Keratinocyte (primary cell): ENCODE measurements at regions not wholly inside any gene's neighbourhood (a gene's known extent, or its start where the extent isn't known, plus 50 kb on each side); places are given as distances from the start of the nearest gene placed in this dataset.

ENCODE experiments used
- DNase-seq: peaks from one replicate; pipeline ENCODE4 v3.0.0-alpha.2; 2011; ENCODE audit warnings: low read depth, missing footprints, low spot score
- FAIRE-seq: peaks from 2 replicates; lab custom pipeline; 2011; peaks lifted over from hg19 to GRCh38; lab: Jason Lieb, UNC
- H2AFZ ChIP-seq: 2 replicates; pipeline ENCODE4 v1.6.0; 2012; ENCODE audit warnings: low read length, control low read depth, inconsistent platforms; ENCODE audit not compliant: control insufficient read depth
- H3K27ac ChIP-seq: 2 replicates; pipeline ENCODE4 v1.5.1; 2011; ENCODE audit warnings: low read length; ENCODE audit not compliant: control insufficient read depth, insufficient read depth
- H3K27me3 ChIP-seq: 3 replicates; pipeline ENCODE4 v1.6.0; 2011; ENCODE audit warnings: low read length; ENCODE audit not compliant: control insufficient read depth, insufficient read depth; ENCODE audit errors: extremely low read depth
- H3K36me3 ChIP-seq, 2 experiments: 2 replicates in 1 of 2; 3 replicates in 1 of 2; pipeline ENCODE4 v1.5.1; 2011; ENCODE audit warnings: low read length in 2 of 2, mild to moderate bottlenecking in 1 of 2; ENCODE audit not compliant: control insufficient read depth in 2 of 2, insufficient read depth in 2 of 2; ENCODE audit errors: extremely low read depth in 1 of 2
- H3K4me1 ChIP-seq: 3 replicates; pipeline ENCODE4 v1.5.1; 2011; ENCODE audit warnings: low read length; ENCODE audit not compliant: control insufficient read depth, insufficient read depth; ENCODE audit errors: extremely low read depth
- H3K4me2 ChIP-seq: 3 replicates; pipeline ENCODE4 v1.6.0; 2011; ENCODE audit warnings: low read depth, low read length; ENCODE audit not compliant: control insufficient read depth, insufficient read depth; ENCODE audit errors: extremely low read depth
- H3K4me3 ChIP-seq, 3 experiments: fragments of 200-600 bp in 1 of 3; sonication (generic) in 1 of 3; 2 replicates in 2 of 3; 3 replicates in 1 of 3; pipeline ENCODE4 v1.5.1; 2011 to 2016; ENCODE audit warnings: low read length in 3 of 3, mild to moderate bottlenecking in 3 of 3, control low read depth in 2 of 3, inconsistent platforms in 1 of 3, low read depth in 1 of 3, mixed read lengths in 1 of 3, mixed run types in 1 of 3, moderate library complexity in 1 of 3; ENCODE audit not compliant: control insufficient read depth in 2 of 3, insufficient read depth in 2 of 3; ENCODE audit errors: extremely low read depth in 1 of 3
- H3K79me2 ChIP-seq: 2 replicates; pipeline ENCODE4 v1.6.0; 2012; ENCODE audit warnings: low read length; ENCODE audit not compliant: control insufficient read depth, insufficient read depth
- H3K9ac ChIP-seq: 3 replicates; pipeline ENCODE4 v1.6.0; 2011; ENCODE audit warnings: low read length; ENCODE audit not compliant: control insufficient read depth, insufficient read depth; ENCODE audit errors: extremely low read depth
- H3K9me1 ChIP-seq: 3 replicates; pipeline ENCODE4 v1.6.0; 2011; ENCODE audit warnings: low read length; ENCODE audit not compliant: control insufficient read depth, insufficient read depth; ENCODE audit errors: extremely low read depth
- H3K9me3 ChIP-seq: 2 replicates; pipeline ENCODE4 v1.5.1; 2012; ENCODE audit warnings: low read depth, low read length; ENCODE audit not compliant: control insufficient read depth
- H4K20me1 ChIP-seq: 3 replicates; pipeline ENCODE4 v1.6.0; 2011; ENCODE audit warnings: low read length; ENCODE audit not compliant: control insufficient read depth, insufficient read depth; ENCODE audit errors: extremely low read depth
- EZH2 ChIP-seq: IDR thresholded peaks from one replicate; pipeline ENCODE4 v1.6.1; 2012; ENCODE audit warnings: inconsistent platforms, mild to moderate bottlenecking, low read length, moderate library complexity
- dilution Hi-C: fragments of 300-500 bp; cut with MboI; formaldehyde crosslinking; loops from one replicate; pipeline ENCODE4 v1.7.0; 2020; ENCODE audit warnings: low sequenced_read_pairs; ENCODE audit not compliant: extremely low pct_ligation_motif_present
- TF ChIP-seq, protein P1 (sequence below), 3 experiments: IDR thresholded peaks in 1 of 3; conservative IDR thresholded peaks in 1 of 3; optimal IDR thresholded peaks in 1 of 3; 2 replicates in 2 of 3; 3 replicates in 1 of 3; pipeline versions ENCODE3 to v1.5.1; 2011; ENCODE audit warnings: low read length in 3 of 3, mild to moderate bottlenecking in 3 of 3, moderate library complexity in 2 of 3, control low read depth in 1 of 3, inconsistent platforms in 1 of 3; ENCODE audit not compliant: insufficient read depth in 2 of 3; ENCODE audit errors: extremely low read depth in 1 of 3

- no peaks in the 10 kb centered on the region for H4K20me1 ChIP-seq
- no peak overlapping the region for H3K9ac ChIP-seq
- FAIRE-seq (no peak), DNase-seq (no peak)
- no peaks in the 10 kb centered on the region for H3K9me3 ChIP-seq
- no peak overlapping the region for H2AFZ ChIP-seq
- no peak overlapping the region for H3K4me3 ChIP-seq
- no peaks in the 10 kb centered on the region for H3K4me1 ChIP-seq
- no peak overlapping the region for H3K27ac ChIP-seq
- no peaks in the 10 kb centered on the region for H3K9me1 ChIP-seq
- no peaks in the 10 kb centered on the region for H3K36me3 ChIP-seq
- TF ChIP-seq, protein P1, sequence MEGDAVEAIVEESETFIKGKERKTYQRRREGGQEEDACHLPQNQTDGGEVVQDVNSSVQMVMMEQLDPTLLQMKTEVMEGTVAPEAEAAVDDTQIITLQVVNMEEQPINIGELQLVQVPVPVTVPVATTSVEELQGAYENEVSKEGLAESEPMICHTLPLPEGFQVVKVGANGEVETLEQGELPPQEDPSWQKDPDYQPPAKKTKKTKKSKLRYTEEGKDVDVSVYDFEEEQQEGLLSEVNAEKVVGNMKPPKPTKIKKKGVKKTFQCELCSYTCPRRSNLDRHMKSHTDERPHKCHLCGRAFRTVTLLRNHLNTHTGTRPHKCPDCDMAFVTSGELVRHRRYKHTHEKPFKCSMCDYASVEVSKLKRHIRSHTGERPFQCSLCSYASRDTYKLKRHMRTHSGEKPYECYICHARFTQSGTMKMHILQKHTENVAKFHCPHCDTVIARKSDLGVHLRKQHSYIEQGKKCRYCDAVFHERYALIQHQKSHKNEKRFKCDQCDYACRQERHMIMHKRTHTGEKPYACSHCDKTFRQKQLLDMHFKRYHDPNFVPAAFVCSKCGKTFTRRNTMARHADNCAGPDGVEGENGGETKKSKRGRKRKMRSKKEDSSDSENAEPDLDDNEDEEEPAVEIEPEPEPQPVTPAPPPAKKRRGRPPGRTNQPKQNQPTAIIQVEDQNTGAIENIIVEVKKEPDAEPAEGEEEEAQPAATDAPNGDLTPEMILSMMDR (optimal IDR thresholded peaks at IDR 0.05 in 1 of 3, IDR thresholded peaks at IDR 0.05 in 1 of 3, conservative IDR thresholded peaks at IDR 0.05 in 1 of 3; ENCODE audit: extremely low read depth in 1 of 3, insufficient read depth in 2 of 3, low read length in 3 of 3), result no peak
- no peak for TF ChIP-seq EZH2
- H3K4me2 ChIP-seq, result no peak overlapping the region
- no peaks in the 10 kb centered on the region for H3K79me2 ChIP-seq
- no peaks in the 10 kb centered on the region for H3K27me3 ChIP-seq
- dilution Hi-C loops, result no loop called here
These were observed 100.1 kb upstream of the TMEM72 start for GRCh38 chr10:44811072-44811471.

DNA sequence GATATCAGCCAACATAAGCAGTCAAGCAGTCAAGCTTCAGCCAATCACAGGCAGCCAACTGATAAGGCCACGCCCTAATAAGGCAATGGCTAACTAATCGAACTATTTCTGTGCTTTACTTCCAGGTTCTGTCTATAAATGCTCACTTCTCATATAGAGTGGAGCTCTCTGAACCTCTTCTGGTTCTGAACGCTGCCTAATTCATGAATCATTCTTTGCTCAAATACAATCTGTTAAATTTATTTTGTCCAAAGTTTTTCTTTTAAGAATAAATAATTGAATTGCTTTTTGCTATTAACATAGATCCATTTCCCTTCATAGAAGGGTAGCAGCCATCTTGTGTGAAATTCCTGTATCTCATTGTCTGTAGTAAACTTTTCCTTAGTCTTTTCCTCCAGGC lies 97.9 kb upstream of the TMEM72 start:
- Histone ChIP-seq H3K27me3 (no peaks in the 10 kb centered on the region), H3K4me1 (no peaks in the 10 kb centered on the region), H3K79me2 (no peaks in the 10 kb centered on the region), H3K9me1 (no peaks in the 10 kb centered on the region), H3K9ac (no peak overlapping the region), H3K4me2 (no peak overlapping the region), H4K20me1 (no peaks in the 10 kb centered on the region), H3K36me3 (no peaks in the 10 kb centered on the region), H2AFZ (no peak overlapping the region), H3K4me3 (no peak overlapping the region), H3K27ac (no peak overlapping the region), H3K9me3 (no peaks in the 10 kb centered on the region)
- dilution Hi-C loops, result no loop called here
- TF ChIP-seq, protein P1 (optimal IDR thresholded peaks at IDR 0.05 in 1 of 3, IDR thresholded peaks at IDR 0.05 in 1 of 3, conservative IDR thresholded peaks at IDR 0.05 in 1 of 3; ENCODE audit: extremely low read depth in 1 of 3, insufficient read depth in 2 of 3, low read length in 3 of 3), result no peak
- no peak for TF ChIP-seq EZH2
- no peak for FAIRE-seq
- no peak for DNase-seq
